Neural progenitor cell (in vitro differentiated cells): ENCODE measurements at regions not wholly inside any gene's neighbourhood (a gene's known extent, or its start where the extent isn't known, plus 50 kb on each side); places are given as distances from the start of the nearest gene placed in this dataset.

ENCODE experiments used
- CTCF ChIP-seq: fragments of 200-600 bp; sonication (generic); IDR thresholded peaks from 2 replicates; pipeline ENCODE4 v1.5.1; 2017; ENCODE audit warnings: antibody characterized with exemption, mild to moderate bottlenecking
- EZH2 ChIP-seq: fragments of 200-600 bp; sonication (generic); IDR thresholded peaks from 2 replicates; pipeline ENCODE4 v1.6.1; 2017; ENCODE audit warnings: antibody characterized with exemption, mild to moderate bottlenecking, moderate library complexity
- EZH2phosphoT487 ChIP-seq: fragments of 200-600 bp; sonication (generic); IDR thresholded peaks from 2 replicates; pipeline ENCODE4 v1.6.1; 2017; ENCODE audit warnings: antibody characterized with exemption

DNA sequence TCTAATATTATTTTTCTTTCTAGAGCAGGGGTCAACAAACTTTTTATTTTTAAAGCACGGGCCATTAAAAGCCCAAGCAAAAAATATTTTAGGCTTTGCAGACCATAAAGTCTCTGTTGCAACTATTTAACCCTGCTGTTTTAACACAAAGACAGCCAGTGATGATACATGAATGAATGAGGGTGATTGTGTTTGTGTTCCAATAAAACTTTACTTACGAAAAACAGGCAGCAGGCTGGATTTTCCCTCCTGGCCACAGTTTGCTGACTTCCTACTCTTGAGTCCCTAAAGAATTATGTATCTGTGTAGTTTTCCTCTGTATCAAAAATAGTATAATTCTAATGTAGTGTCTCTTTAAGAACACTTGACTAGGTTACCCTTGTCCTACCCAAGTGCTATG is 402.0 kb downstream of the ADCYAP1 start:
- TF ChIP-seq EZH2phosphoT487 (no peak), CTCF (no peak), EZH2 (no peak)
